Keratinocyte (primary cell): ENCODE measurements at regions not wholly inside any gene's neighbourhood (a gene's known extent, or its start where the extent isn't known, plus 50 kb on each side); places are given as distances from the start of the nearest gene placed in this dataset.

Source experiments
- DNase-seq: peaks from one replicate; pipeline ENCODE4 v3.0.0-alpha.2; 2011; ENCODE audit warnings: low read depth, missing footprints, low spot score
- FAIRE-seq: peaks from 2 replicates; lab custom pipeline; 2011; peaks lifted over from hg19 to GRCh38; lab: Jason Lieb, UNC
- H2AFZ ChIP-seq: 2 replicates; pipeline ENCODE4 v1.6.0; 2012; ENCODE audit warnings: low read length, control low read depth, inconsistent platforms; ENCODE audit not compliant: control insufficient read depth
- H3K27ac ChIP-seq: 2 replicates; pipeline ENCODE4 v1.5.1; 2011; ENCODE audit warnings: low read length; ENCODE audit not compliant: control insufficient read depth, insufficient read depth
- H3K27me3 ChIP-seq: 3 replicates; pipeline ENCODE4 v1.6.0; 2011; ENCODE audit warnings: low read length; ENCODE audit not compliant: control insufficient read depth, insufficient read depth; ENCODE audit errors: extremely low read depth
- H3K36me3 ChIP-seq, 2 experiments: 2 replicates in 1 of 2; 3 replicates in 1 of 2; pipeline ENCODE4 v1.5.1; 2011; ENCODE audit warnings: low read length in 2 of 2, mild to moderate bottlenecking in 1 of 2; ENCODE audit not compliant: control insufficient read depth in 2 of 2, insufficient read depth in 2 of 2; ENCODE audit errors: extremely low read depth in 1 of 2
- H3K4me1 ChIP-seq: 3 replicates; pipeline ENCODE4 v1.5.1; 2011; ENCODE audit warnings: low read length; ENCODE audit not compliant: control insufficient read depth, insufficient read depth; ENCODE audit errors: extremely low read depth
- H3K4me2 ChIP-seq: 3 replicates; pipeline ENCODE4 v1.6.0; 2011; ENCODE audit warnings: low read depth, low read length; ENCODE audit not compliant: control insufficient read depth, insufficient read depth; ENCODE audit errors: extremely low read depth
- H3K4me3 ChIP-seq, 3 experiments: fragments of 200-600 bp in 1 of 3; sonication (generic) in 1 of 3; 2 replicates in 2 of 3; 3 replicates in 1 of 3; pipeline ENCODE4 v1.5.1; 2011 to 2016; ENCODE audit warnings: low read length in 3 of 3, mild to moderate bottlenecking in 3 of 3, control low read depth in 2 of 3, inconsistent platforms in 1 of 3, low read depth in 1 of 3, mixed read lengths in 1 of 3, mixed run types in 1 of 3, moderate library complexity in 1 of 3; ENCODE audit not compliant: control insufficient read depth in 2 of 3, insufficient read depth in 2 of 3; ENCODE audit errors: extremely low read depth in 1 of 3
- H3K79me2 ChIP-seq: 2 replicates; pipeline ENCODE4 v1.6.0; 2012; ENCODE audit warnings: low read length; ENCODE audit not compliant: control insufficient read depth, insufficient read depth
- H3K9ac ChIP-seq: 3 replicates; pipeline ENCODE4 v1.6.0; 2011; ENCODE audit warnings: low read length; ENCODE audit not compliant: control insufficient read depth, insufficient read depth; ENCODE audit errors: extremely low read depth
- H3K9me1 ChIP-seq: 3 replicates; pipeline ENCODE4 v1.6.0; 2011; ENCODE audit warnings: low read length; ENCODE audit not compliant: control insufficient read depth, insufficient read depth; ENCODE audit errors: extremely low read depth
- H3K9me3 ChIP-seq: 2 replicates; pipeline ENCODE4 v1.5.1; 2012; ENCODE audit warnings: low read depth, low read length; ENCODE audit not compliant: control insufficient read depth
- H4K20me1 ChIP-seq: 3 replicates; pipeline ENCODE4 v1.6.0; 2011; ENCODE audit warnings: low read length; ENCODE audit not compliant: control insufficient read depth, insufficient read depth; ENCODE audit errors: extremely low read depth
- EZH2 ChIP-seq: IDR thresholded peaks from one replicate; pipeline ENCODE4 v1.6.1; 2012; ENCODE audit warnings: inconsistent platforms, mild to moderate bottlenecking, low read length, moderate library complexity
- dilution Hi-C: fragments of 300-500 bp; cut with MboI; formaldehyde crosslinking; loops from one replicate; pipeline ENCODE4 v1.7.0; 2020; ENCODE audit warnings: low sequenced_read_pairs; ENCODE audit not compliant: extremely low pct_ligation_motif_present
- TF ChIP-seq, protein P1 (sequence below), 3 experiments: IDR thresholded peaks in 1 of 3; conservative IDR thresholded peaks in 1 of 3; optimal IDR thresholded peaks in 1 of 3; 2 replicates in 2 of 3; 3 replicates in 1 of 3; pipeline versions ENCODE3 to v1.5.1; 2011; ENCODE audit warnings: low read length in 3 of 3, mild to moderate bottlenecking in 3 of 3, moderate library complexity in 2 of 3, control low read depth in 1 of 3, inconsistent platforms in 1 of 3; ENCODE audit not compliant: insufficient read depth in 2 of 3; ENCODE audit errors: extremely low read depth in 1 of 3

DNA sequence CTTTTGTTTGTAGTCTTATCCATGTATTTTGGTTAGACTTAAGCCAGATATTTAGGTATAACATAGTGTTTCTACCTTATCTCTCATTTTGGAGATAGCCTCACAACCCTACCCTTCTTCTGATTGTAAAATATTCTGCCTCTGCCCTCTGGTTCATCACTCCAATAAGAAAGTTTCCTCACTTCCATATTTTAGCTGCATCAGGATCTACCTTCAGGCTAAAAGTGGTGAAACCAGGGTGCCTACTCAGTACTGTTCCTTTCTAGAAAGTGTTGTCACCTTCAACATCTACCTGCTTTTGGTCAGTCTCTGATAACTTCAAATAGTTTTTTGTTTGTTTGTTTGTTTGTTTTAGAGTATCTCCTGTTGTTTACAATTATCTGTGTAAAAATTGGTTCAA lies 294.6 kb downstream of the ANXA1 start:
- TF ChIP-seq EZH2: no peak
- TF ChIP-seq, protein P1, sequence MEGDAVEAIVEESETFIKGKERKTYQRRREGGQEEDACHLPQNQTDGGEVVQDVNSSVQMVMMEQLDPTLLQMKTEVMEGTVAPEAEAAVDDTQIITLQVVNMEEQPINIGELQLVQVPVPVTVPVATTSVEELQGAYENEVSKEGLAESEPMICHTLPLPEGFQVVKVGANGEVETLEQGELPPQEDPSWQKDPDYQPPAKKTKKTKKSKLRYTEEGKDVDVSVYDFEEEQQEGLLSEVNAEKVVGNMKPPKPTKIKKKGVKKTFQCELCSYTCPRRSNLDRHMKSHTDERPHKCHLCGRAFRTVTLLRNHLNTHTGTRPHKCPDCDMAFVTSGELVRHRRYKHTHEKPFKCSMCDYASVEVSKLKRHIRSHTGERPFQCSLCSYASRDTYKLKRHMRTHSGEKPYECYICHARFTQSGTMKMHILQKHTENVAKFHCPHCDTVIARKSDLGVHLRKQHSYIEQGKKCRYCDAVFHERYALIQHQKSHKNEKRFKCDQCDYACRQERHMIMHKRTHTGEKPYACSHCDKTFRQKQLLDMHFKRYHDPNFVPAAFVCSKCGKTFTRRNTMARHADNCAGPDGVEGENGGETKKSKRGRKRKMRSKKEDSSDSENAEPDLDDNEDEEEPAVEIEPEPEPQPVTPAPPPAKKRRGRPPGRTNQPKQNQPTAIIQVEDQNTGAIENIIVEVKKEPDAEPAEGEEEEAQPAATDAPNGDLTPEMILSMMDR (optimal IDR thresholded peaks at IDR 0.05 in 1 of 3, IDR thresholded peaks at IDR 0.05 in 1 of 3, conservative IDR thresholded peaks at IDR 0.05 in 1 of 3; ENCODE audit: extremely low read depth in 1 of 3, insufficient read depth in 2 of 3, low read length in 3 of 3): no peak
- no peaks in the 10 kb centered on the region for H3K9me1 ChIP-seq
- DNase-seq (no peak), FAIRE-seq (no peak)
- no peaks in the 10 kb centered on the region for H3K4me1 ChIP-seq
- no peaks in the 10 kb centered on the region for H3K27me3 ChIP-seq
- H2AFZ ChIP-seq: no peak overlapping the region
- H3K4me3 ChIP-seq: no peak overlapping the region
- no peak overlapping the region for H3K4me2 ChIP-seq
- no peaks in the 10 kb centered on the region for H3K79me2 ChIP-seq
- H3K36me3 ChIP-seq: no peaks in the 10 kb centered on the region
- no peaks in the 10 kb centered on the region for H4K20me1 ChIP-seq
- H3K27ac ChIP-seq: no peak overlapping the region
- no peaks in the 10 kb centered on the region for H3K9me3 ChIP-seq
- dilution Hi-C loops: no loop called here
- H3K9ac ChIP-seq: no peak overlapping the region

DNA sequence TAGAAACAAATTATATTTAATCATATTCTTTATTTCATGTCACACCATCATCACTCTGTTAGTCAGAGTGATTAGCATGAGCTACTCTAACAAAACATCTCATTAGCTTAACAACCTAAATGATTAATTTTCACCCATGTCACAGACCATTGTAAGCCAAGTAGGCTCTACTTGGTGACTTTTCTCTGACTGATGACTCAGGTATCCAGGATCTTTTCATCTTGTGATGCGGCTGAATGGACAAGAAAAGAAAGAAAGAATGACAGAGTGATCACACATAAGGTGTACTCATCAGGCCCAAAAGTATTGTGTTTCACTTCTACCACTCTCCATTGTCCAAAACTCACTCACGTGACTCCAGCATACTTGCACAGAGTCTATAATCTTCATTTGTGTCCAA lies 299.3 kb downstream of the ANXA1 start:
- FAIRE-seq: no peak
- no peak for DNase-seq
- H3K36me3 ChIP-seq: no peaks in the 10 kb centered on the region
- H3K9me3 ChIP-seq: no peaks in the 10 kb centered on the region
- H3K27ac ChIP-seq: no peak overlapping the region
- no peaks in the 10 kb centered on the region for H3K9me1 ChIP-seq
- dilution Hi-C loops: no loop called here
- no peaks in the 10 kb centered on the region for H3K79me2 ChIP-seq
- H2AFZ ChIP-seq: no peak overlapping the region
- TF ChIP-seq, protein P1 (optimal IDR thresholded peaks at IDR 0.05 in 1 of 3, IDR thresholded peaks at IDR 0.05 in 1 of 3, conservative IDR thresholded peaks at IDR 0.05 in 1 of 3; ENCODE audit: extremely low read depth in 1 of 3, insufficient read depth in 2 of 3, low read length in 3 of 3): no peak
- TF ChIP-seq EZH2: no peak
- H3K9ac ChIP-seq: no peak overlapping the region
- no peak overlapping the region for H3K4me3 ChIP-seq
- H3K4me2 ChIP-seq: no peak overlapping the region
- no peaks in the 10 kb centered on the region for H4K20me1 ChIP-seq
- no peaks in the 10 kb centered on the region for H3K27me3 ChIP-seq
- no peaks in the 10 kb centered on the region for H3K4me1 ChIP-seq
